H1 (cell line): ENCODE measurements at regions not wholly inside any gene's neighbourhood (a gene's known extent, or its start where the extent isn't known, plus 50 kb on each side); places are given as distances from the start of the nearest gene placed in this dataset.

ENCODE experiments used
- CHD1 ChIP-seq: IDR thresholded peaks from 2 replicates; pipeline ENCODE4 v1.6.1; 2012; ENCODE audit warnings: low read depth, low read length, improper control_type of control experiment
- POLR2AphosphoS5 ChIP-seq: IDR thresholded peaks from 2 replicates; pipeline ENCODE4 v1.6.1; 2011; ENCODE audit warnings: low read depth, low read length

GRCh38 chr14:24694680-24695079, 60.7 kb upstream of the GZMB start (continued):
- no peak for TF ChIP-seq POLR2AphosphoS5
- no peak for TF ChIP-seq CHD1
